ENCODE measurements at regions not wholly inside any gene's neighbourhood (a gene's known extent, or its start where the extent isn't known, plus 50 kb on each side); places are given as distances from the start of the nearest gene placed in this dataset.
A peak's percentile ranks its signal among the peaks of the same experiment; 100 is the strongest.

GRCh38 chr12:132439333-132439904 is 50.5 kb upstream of the FBRSL1 start:
- no peak for DNase-seq (ENCODE audit: low read depth)
- in situ Hi-C loops (cut with HindIII; ENCODE audit: low pct_unique_long_range_greater_than_20kb, low sequenced_read_pairs), result no loop called here

GRCh38 chr12:132438726-132439125 is 51.2 kb upstream of the FBRSL1 start:
- in situ Hi-C loops (cut with HindIII; ENCODE audit: low pct_unique_long_range_greater_than_20kb, low sequenced_read_pairs), result no loop called here
- no peak for DNase-seq (ENCODE audit: low read depth)

- in situ Hi-C loops (cut with HindIII; ENCODE audit: low pct_unique_long_range_greater_than_20kb, low sequenced_read_pairs), result no loop called here
- DNase-seq (ENCODE audit: low read depth), result no peak
Observed at GRCh38 chr12:132437943-132438700, 51.8 kb upstream of the FBRSL1 start.

DNA sequence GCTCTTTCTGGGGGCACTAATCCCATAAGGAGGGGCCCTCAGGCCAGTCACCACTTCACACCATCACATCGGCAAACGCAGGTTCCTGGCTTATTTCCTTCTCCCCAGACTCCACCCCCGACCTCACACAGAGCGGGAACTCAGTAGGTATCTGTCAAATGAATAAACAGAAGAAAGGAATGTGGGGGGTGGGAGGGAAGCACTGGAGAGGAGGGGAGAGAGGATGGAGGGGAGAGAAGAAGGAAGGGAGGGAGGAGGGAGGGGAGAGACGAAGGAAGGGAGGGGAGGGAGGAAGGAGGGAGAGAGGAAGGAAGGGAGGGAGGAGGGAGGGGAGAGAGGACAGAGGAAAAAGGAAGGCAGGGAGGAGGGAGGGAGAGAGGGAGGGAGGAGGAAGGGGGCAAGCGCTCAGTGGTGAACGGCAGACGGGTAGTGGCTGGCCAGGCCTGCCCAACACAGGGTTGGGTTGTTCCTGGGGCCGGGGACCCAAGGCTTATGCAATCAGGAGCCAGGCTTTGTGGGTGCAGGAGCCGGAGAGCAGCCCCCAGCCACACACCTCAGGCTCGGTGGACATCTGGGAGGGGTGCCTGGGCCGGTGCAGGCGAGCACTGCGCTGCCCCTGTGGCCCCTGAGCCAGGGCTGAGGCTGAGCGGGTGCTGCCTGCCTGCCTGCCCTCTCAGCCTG is 52.6 kb upstream of the FBRSL1 start:
- in situ Hi-C loops (cut with HindIII; ENCODE audit: low pct_unique_long_range_greater_than_20kb, low sequenced_read_pairs), result no loop called here
- DNase-seq (ENCODE audit: low read depth), result no peak

- no peak for DNase-seq (ENCODE audit: low read depth)
- in situ Hi-C loops (cut with HindIII; ENCODE audit: low pct_unique_long_range_greater_than_20kb, low sequenced_read_pairs), result no loop called here
Observed at GRCh38 chr12:132436791-132437251, 53.1 kb upstream of the FBRSL1 start.

DNA sequence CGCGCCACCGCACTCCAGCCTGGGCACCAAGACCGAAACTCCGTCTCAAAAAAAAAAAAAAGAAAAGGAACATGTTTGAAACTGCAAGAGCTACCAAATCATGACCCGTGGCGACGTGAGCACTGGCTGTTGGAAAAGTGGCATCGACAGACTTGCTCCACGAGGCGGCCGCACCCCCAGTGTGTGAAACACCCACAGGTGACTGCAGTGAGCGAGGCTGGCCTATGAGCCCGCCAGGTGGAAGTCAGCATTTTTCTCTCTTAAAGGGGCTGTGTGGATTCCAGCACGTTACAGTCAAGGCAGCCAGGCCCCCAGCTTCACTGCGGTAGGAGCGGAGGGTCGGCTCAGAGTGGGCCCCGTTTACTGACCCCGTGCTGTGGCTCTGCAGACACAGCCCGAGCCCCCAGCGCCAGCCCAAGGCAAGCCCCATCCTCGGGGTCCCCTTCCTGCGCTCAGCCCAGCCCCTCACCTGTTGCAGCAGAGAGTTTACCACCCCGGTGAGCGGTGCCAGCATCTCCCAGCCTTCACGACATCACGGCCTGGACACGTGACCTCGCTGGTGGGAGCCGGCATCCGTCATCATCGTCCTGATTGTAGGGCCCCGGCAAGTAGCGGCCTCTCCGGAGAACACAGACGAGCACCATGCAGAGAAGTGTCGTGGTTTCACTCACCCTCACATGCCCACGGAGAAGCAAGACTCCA is 54.3 kb upstream of the FBRSL1 start:
- in situ Hi-C loops (cut with HindIII; ENCODE audit: low pct_unique_long_range_greater_than_20kb, low sequenced_read_pairs), result no loop called here
- DNase-seq (ENCODE audit: low read depth), result no peak

DNA sequence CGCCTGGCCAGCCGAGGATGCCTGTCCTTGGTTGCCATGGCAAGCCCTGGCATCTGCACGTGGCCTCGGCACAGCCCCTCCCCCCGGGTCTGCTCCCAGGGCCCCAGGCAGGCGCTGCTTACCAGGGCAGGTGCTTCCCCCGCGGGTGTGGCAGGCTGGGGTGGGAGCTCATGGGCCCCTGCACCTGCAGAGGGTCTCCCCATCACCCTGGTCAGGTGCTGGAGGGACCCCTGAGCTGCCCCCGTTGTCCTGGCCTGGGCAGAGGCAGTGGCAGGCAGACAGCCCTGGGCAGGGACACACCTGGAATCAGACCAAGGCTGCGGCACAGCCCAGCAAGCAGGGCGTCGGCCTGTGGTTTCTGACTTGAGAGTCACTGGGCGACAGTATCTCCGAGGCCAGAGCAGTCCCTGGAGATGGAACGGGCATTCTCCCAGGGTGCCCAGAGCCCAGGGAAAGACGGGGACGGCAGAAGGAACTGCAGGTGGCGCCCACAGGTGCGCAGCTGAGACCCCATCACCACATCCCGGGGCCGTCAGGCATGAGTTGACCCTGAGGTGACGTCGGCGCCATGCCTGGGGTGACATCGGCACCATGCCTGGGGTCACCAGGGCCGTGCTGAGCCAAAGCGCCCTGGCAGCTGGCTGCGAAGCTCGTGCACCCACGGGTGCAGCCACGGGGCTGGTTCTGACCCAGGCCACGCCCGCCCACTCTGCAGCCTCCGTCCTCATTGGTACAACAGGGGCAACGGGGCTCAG is 56.1 kb upstream of the FBRSL1 start:
- in situ Hi-C loops (cut with HindIII; ENCODE audit: low pct_unique_long_range_greater_than_20kb, low sequenced_read_pairs), result no loop called here
- no peak for DNase-seq (ENCODE audit: low read depth)

GRCh38 chr12:132432721-132433577 is 57.0 kb upstream of the FBRSL1 start:
- no peak for DNase-seq (ENCODE audit: low read depth)
- in situ Hi-C loops (cut with HindIII; ENCODE audit: low pct_unique_long_range_greater_than_20kb, low sequenced_read_pairs), result no loop called here

- DNase-seq (ENCODE audit: low read depth), result no peak
- in situ Hi-C loops (cut with HindIII; ENCODE audit: low pct_unique_long_range_greater_than_20kb, low sequenced_read_pairs), result no loop called here
Observed at GRCh38 chr12:132432126-132432705, 57.7 kb upstream of the FBRSL1 start.

GRCh38 chr12:132430838-132431774 is 58.8 kb upstream of the FBRSL1 start:
- in situ Hi-C loops (cut with HindIII; ENCODE audit: low pct_unique_long_range_greater_than_20kb, low sequenced_read_pairs), result no loop called here
- DNase-seq (ENCODE audit: low read depth), result no peak

GRCh38 chr12:132429946-132430643 is 59.9 kb upstream of the FBRSL1 start:
- in situ Hi-C loops (cut with HindIII; ENCODE audit: low pct_unique_long_range_greater_than_20kb, low sequenced_read_pairs), result no loop called here
- DNase-seq (ENCODE audit: low read depth), result peak; percentile 27

GRCh38 chr12:132429602-132429945 is 60.4 kb upstream of the FBRSL1 start:
- in situ Hi-C loops (cut with HindIII; ENCODE audit: low pct_unique_long_range_greater_than_20kb, low sequenced_read_pairs), result no loop called here
- peak; percentile 35 for DNase-seq (ENCODE audit: low read depth)

DNA sequence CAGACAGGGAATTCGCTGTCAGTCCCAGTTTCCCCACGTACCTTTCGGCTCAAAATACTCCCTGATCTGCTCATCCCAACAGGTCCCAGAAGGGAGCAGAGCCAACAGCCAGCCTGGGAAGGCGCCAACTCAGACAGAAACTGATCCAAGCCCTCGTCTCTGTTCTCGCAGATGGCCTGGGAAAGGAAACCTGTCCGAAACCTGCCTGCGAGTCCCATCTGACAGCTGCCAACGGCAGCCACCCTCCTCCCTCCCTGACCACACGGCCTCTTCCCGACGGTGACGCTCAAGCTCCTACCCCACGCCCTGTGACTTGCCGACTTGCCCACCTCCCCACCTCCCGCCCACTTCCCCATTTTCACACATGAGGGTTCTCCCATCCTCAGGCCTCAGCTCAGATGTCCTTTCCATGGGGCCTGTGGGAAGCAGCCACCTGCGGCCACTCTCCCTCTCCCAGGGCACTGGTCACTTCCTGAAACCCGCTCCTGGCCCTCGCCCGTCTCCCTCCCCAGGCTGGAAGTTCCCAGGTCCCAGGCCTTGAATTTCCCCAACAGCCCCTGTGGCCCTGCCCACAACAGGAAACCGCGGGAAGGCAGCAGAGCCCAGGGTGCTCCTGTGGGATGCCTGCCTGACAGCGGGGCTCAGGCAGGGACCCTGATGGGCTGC is 60.9 kb upstream of the FBRSL1 start:
- in situ Hi-C loops (cut with HindIII; ENCODE audit: low pct_unique_long_range_greater_than_20kb, low sequenced_read_pairs), result no loop called here
- DNase-seq (ENCODE audit: low read depth), result no peak

DNA sequence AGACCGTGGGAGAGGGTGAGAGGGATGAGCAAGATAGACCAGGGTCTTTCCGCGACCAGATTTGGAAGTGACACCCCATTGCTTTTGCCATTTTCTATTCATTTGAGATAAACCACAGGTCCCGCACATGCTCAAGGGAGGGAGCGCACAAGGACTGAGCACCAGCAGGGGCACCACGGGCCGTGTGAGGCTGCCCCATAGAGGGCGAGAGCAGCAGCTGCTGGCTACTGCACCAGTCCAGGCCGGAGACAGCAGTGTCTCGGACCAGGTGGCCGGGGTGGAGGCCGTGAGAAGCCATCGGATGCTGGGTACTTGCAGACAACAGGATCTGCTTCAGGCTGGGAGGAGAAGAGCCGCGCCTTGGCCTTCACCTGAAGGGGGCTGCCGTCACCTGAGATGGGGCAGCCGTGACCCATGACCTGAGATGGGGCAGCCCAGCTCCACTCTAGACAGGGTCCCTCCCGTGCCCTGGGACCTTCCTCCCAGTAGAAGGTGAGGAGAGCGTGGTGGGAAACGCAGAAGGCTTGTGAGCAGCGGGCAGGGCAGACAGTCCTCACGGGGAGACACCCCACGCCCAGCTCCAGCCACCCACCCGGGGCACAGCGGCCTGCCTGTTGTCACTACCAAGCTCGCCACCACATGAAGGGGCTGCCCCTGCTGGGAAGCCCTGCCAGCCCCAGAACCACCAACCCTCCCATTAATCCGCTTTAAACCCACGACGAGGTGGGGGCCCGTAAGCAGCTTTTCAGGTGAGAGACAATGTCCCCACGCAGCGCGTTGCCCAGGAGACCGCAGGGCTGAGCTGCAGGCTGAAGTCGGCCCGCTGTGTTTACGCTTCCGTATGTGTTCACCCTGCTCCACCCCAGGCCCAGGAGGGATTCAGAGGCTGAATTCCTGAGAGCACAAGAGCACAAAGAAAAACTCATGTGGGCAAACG is 61.7 kb upstream of the FBRSL1 start:
- in situ Hi-C loops (cut with HindIII; ENCODE audit: low pct_unique_long_range_greater_than_20kb, low sequenced_read_pairs), result no loop called here
- no peak for DNase-seq (ENCODE audit: low read depth)
